GM21390 (cell line): ENCODE measurements at regions not wholly inside any gene's neighbourhood (a gene's known extent, or its start where the extent isn't known, plus 50 kb on each side); places are given as distances from the start of the nearest gene placed in this dataset.
"Not testable (repeated sequence)": the region's sequence is repeated elsewhere in the genome, so short reads cannot be mapped to it uniquely, and the experiment has no call there.

ENCODE experiments used
- ATAC-seq: cut with Tn5 transposase; IDR thresholded peaks from one replicate; pipeline ENCODE4 v1.9.1; 2021; ENCODE audit not compliant: unreplicated experiment

DNA sequence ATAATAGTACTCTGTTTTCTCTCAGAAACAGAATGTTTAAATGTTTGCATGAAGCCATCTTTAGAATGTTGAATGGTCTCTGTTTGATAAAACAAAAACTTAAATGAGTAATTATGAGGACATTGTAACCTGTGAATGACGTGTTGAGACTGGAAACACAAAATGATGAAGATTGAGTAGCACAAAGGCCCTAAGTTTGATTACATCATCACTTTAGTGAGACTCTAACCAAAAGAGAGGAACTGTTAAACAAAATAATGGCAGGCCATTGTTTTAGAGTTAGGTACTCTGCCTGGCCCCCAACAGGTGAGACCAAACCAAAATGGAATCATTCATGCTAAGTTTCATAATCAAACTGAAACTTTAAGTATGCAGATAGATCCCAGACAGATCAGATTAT, 1561.7 kb upstream of the SLC39A10 start:
- no peak for ATAC-seq

- no peak for ATAC-seq
Observed at GRCh38 chr2:194090251-194090905, 1566.6 kb upstream of the SLC39A10 start.

GRCh38 chr2:194087089-194087958, 1569.7 kb upstream of the SLC39A10 start:
- ATAC-seq: peak; percentile 62

DNA sequence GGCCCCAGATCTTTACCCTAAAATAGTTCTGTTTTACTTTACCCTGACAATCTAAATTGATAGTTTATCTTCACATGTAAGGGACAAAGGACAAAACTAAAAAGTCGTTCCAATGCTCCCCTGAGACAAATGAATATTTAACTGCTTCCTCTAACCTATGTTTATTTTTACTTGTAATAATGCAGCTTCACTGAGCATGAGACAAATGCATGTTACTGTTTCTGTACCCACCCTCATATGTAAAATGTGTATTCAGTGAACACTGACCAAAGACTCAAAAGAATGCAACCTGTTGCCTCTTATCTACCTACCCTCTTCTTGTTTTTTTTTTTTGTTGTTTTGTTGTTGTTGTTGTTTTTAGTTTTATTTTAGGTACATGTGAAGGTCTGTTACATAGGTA, 1570.9 kb upstream of the SLC39A10 start:
- ATAC-seq: no peak

GRCh38 chr2:194079989-194080388, 1577.0 kb upstream of the SLC39A10 start:
- ATAC-seq: no peak

GRCh38 chr2:194077366-194077765, 1579.7 kb upstream of the SLC39A10 start:
- ATAC-seq: no peak

DNA sequence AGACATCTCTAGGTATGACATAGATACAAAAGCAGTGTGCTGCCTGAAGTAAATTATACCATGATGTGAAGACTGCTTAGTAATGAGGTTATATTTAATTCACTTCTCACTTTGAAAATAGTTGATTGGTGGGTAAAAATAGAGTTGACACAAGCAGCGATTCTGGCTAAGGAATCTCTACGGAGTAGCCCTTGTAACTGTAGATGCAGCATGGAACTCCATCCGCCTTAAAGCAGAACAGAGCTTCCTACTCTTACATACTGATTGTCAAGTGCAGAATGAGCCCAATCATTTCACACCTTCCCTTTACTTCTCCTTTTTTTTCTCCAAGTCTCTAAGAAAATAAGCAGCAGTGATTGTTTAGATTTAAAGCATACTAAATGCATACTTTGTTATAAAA, 1594.6 kb upstream of the SLC39A10 start:
- ATAC-seq: no peak

GRCh38 chr2:194060269-194060668, 1596.8 kb upstream of the SLC39A10 start:
- ATAC-seq: no peak

DNA sequence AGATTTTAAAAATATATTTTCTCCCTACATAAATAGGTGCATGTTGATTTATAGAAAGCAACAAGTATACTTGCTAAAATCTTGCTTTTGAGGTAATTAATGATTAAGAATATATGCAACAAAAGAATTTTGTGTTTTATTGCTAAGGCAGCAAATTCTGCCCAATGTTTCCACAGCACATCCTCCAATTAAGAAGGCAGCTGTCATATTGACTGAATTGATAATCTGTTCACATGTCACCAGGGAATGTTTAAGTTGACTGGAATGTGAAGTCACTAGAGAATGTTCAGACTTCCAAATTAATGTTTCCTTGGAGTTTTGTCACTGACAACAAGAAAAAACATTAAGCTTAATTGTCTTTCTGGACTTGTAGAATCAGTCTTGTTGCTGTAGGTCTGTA, 1602.7 kb upstream of the SLC39A10 start:
- no peak for ATAC-seq

GRCh38 chr2:194044321-194044720, 1612.7 kb upstream of the SLC39A10 start:
- no peak for ATAC-seq

DNA sequence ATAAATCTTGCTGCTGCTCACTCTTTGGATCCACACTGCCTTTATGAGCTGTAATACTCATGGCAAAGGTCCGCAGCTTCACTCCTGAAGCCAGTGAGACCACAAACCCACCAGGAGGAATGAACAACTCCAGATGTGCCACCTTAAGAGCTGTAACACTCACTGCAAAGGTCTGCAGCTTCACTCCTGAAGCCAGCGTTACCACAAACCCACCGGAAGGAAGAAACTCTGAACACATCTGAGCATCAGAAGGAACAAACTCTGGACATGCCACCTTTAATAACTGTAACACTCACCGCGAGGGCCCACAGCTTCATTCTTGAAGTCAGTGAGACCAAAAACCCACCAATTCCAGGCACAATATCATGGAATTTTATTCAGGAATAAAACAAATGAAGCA, 1635.9 kb upstream of the SLC39A10 start:
- ATAC-seq: not testable (repeated sequence)

- ATAC-seq: no peak
Observed at GRCh38 chr2:194020155-194020554, 1636.9 kb upstream of the SLC39A10 start.

DNA sequence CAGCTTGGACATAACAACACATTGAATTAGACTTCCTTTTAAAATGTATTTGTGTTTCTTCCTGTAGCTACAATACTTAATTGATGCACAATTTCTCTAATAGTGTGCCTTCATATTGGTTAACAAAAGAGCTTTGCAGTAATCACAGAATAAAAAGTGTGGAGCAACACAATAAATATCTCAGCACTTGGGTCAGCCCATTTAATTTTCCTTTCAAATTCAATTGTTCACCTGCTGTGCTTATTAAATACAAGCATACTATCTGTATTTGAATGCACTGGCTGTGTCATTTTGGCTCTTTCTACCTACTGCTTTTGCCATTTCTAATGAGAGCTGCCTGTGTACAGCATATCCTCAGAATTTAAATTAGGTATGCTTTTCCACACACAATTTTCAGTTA, 1641.3 kb upstream of the SLC39A10 start:
- no peak for ATAC-seq

DNA sequence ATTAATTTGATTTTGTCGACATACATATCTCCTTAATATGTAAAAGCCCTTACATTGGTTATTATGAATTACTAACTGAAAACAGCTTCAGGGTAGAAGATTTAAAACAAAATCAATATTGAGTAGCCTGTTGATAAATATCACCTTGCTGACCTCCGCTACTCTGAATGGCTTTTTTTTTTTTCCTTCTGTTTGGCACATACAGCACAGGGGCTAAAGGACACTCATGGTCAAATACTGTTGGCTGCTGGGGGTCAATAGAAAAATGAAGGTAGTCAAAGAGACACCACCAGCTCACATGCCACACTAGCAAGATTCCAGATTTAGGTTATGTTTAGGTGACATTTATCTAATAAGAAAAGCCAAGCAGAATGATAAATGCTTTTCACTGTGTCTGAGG, 1642.4 kb upstream of the SLC39A10 start:
- ATAC-seq: no peak

DNA sequence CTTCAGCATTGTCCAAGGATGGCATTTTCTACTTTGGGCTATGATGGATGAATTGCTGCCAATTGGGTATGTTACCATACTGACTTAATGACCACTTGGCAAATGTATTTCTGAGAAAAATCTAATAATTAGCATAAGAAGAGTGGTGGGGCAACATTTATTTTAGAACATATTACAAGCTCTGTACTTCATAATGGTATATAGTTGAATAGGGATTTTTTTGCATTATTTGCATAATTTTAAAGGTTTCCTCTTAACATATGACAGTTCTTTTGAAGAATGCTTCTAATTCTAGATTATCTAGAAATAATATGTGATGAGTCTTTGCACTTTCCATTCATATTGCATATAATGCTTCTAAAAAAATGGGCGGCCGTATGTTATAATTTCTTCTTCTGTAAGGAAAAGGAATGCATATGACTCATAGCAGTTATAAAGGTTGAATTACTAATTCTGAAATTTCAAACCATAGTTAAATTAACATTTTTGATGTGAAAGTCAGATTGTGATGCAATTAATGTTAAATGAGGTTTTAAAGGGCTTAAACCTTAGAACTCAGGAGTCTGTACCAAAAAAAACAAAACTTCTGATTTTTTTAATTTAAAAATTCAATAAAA, 1652.3 kb upstream of the SLC39A10 start:
- no peak for ATAC-seq

DNA sequence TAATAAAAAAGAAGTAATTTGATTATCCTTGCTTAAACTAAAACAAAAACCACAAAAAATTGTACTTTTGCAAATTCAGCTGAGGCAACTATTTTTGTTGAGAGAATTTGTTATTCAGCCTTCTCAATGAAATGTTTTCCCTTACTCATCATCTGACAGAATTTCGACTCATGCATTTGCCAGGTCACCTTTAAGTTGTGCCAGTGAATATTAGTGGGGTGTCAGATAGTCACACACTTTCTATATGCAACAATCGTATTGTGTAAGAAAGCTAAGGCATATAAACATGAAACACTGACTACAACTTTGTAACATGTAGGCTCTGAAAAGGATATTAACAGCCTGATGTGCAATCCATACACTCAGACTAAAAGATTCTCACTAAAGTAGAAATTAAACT, 1653.1 kb upstream of the SLC39A10 start:
- ATAC-seq: no peak

DNA sequence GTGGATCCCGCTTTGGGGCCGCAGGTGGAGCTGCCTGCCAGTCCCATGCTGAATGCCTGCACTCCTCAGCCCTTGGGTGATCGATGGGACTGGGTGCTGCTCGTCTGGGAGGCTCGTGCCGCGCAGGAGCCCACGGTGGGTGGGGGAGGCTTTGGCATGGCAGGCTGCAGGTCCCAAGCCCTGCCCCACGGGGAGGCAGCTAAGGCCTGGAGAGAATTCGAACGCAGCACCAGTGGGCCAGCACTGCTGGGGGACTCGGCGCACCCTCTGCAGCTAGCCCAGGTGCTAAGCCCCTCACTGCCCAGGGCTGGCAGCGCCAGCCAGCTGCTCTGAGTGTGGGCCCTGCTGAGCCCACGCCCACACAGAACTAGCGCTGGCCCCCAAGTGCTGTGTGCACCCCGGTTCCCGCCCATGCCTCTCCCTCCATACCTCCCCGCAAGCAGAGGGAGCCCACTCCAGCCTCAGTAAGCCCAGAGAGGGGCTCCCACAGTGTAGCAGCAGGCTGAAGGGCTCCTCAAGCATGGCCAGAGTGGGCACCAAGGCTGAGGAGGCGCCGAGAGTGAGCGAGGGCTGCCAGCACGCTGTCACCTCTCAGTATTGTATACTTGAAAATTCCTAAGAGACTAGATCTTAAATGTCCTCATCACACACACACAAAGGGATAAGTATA, 1654.2 kb upstream of the SLC39A10 start:
- no peak for ATAC-seq

GRCh38 chr2:193990868-193991267, 1666.2 kb upstream of the SLC39A10 start:
- ATAC-seq: no peak

- no peak for ATAC-seq
Observed at GRCh38 chr2:193989645-193990044, 1667.4 kb upstream of the SLC39A10 start.

- no peak for ATAC-seq
Observed at GRCh38 chr2:193988784-193989183, 1668.2 kb upstream of the SLC39A10 start.

DNA sequence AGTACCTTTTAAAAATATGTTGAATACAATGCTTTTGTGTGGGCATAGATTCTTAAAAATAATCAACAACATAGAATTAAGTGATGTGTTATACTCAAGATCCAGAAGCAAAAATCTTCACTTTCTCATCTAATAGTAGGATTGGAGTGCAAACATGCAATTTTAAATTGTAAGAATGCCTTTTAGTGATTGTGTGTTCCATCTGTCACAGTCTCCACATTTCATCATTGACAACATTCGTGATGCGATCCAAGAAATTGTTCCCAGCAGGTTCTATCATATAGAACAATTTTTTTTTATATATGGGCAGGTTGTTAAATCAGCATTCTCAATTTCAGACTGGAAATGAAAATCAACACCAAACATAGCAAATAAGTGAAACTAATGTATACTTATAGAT, 1671.8 kb upstream of the SLC39A10 start:
- ATAC-seq: no peak

- no peak for ATAC-seq
Observed at GRCh38 chr2:193980599-193980998, 1676.4 kb upstream of the SLC39A10 start.
